PC-3 (cell line): ENCODE measurements at regions not wholly inside any gene's neighbourhood (a gene's known extent, or its start where the extent isn't known, plus 50 kb on each side); places are given as distances from the start of the nearest gene placed in this dataset.
A peak's percentile ranks its signal among the peaks of the same experiment; 100 is the strongest.

ENCODE experiments used
- ATAC-seq: fragments of 200-7000 bp; cut with Tn5 transposase; 2 replicates; pipeline ENCODE4 v1.9.1; 2020; ENCODE audit warnings: mild to moderate bottlenecking, moderate library complexity
- BruUV-seq: library from RNA; stranded (reverse); fragments of 400-500 nt; replicated peaks from 2 replicates; lab custom pipeline; 2021; lab: Mats Ljungman, UMichigan
- CTCF ChIA-PET: fragments of 300-600 bp; sonication (Branson Sonifier 250); formaldehyde crosslinking; loops from one replicate; lab custom pipeline; 2022; ENCODE audit warnings: antibody characterized with exemption; lab: Charles Lee
- POLR2A ChIA-PET: fragments of 300-600 bp; sonication (Branson Sonifier 250); formaldehyde crosslinking; loops from one replicate; lab custom pipeline; 2022; ENCODE audit warnings: antibody characterized with exemption; ENCODE audit not compliant: unreplicated experiment; lab: Charles Lee
- DNase-seq: peaks from one replicate; pipeline ENCODE4 v3.0.0-alpha.2; 2015
- H2AFZ ChIP-seq: fragments of 300-600 bp; sonication (generic); 2 replicates; pipeline ENCODE4 v1.6.0; 2016; ENCODE audit warnings: antibody characterized with exemption, low read length
- H3F3A ChIP-seq: fragments of 300-600 bp; sonication (generic); one replicate; pipeline ENCODE4 v1.6.0; 2017; ENCODE audit warnings: antibody characterized with exemption, low read length, control low read depth, mild to moderate bottlenecking; ENCODE audit not compliant: unreplicated experiment
- H3K27ac ChIP-seq: fragments of 300-600 bp; sonication (generic); 2 replicates; pipeline ENCODE4 v1.5.1; 2016; ENCODE audit warnings: mild to moderate bottlenecking, low read length
- H3K27me3 ChIP-seq: fragments of 300-600 bp; sonication (generic); 2 replicates; pipeline ENCODE4 v1.6.1; 2016; ENCODE audit warnings: low read length, mixed read lengths
- H3K36me3 ChIP-seq: fragments of 300-600 bp; sonication (generic); 2 replicates; pipeline ENCODE4 v1.6.1; 2016; ENCODE audit warnings: low read depth, mixed run types, low read length, mixed read lengths
- H3K4me1 ChIP-seq: fragments of 300-600 bp; sonication (generic); 2 replicates; pipeline ENCODE4 v1.5.1; 2016; ENCODE audit warnings: low read length; ENCODE audit not compliant: insufficient read depth
- H3K4me2 ChIP-seq: fragments of 300-600 bp; sonication (generic); 2 replicates; pipeline ENCODE4 v1.6.0; 2016; ENCODE audit warnings: low read length
- H3K4me3 ChIP-seq: fragments of 300-600 bp; sonication (generic); 2 replicates; pipeline ENCODE4 v1.5.1; 2016; ENCODE audit warnings: mild to moderate bottlenecking, low read length, mixed read lengths
- H3K79me2 ChIP-seq: fragments of 300-600 bp; sonication (generic); 2 replicates; pipeline ENCODE4 v1.6.1; 2017; ENCODE audit warnings: low read length, mixed read lengths
- H3K9ac ChIP-seq: fragments of 300-600 bp; sonication (generic); 2 replicates; pipeline ENCODE4 v1.6.0; 2016; ENCODE audit warnings: mild to moderate bottlenecking, low read length
- H3K9me2 ChIP-seq: fragments of 300-600 bp; sonication (generic); replicated peaks from 2 replicates; pipeline ENCODE4 v1.6.1; 2016; ENCODE audit warnings: mixed run types, low read length, mixed read lengths
- H3K9me3 ChIP-seq: fragments of 300-600 bp; sonication (generic); 2 replicates; pipeline ENCODE4 v1.6.1; 2016; ENCODE audit warnings: low read length, mixed read lengths
- H4K20me1 ChIP-seq: fragments of 300-600 bp; sonication (generic); 2 replicates; pipeline ENCODE4 v1.6.1; 2016; ENCODE audit warnings: low read length, mixed read lengths
- CTCF ChIP-seq: fragments of 300-600 bp; sonication (generic); conservative IDR thresholded peaks from 2 replicates; pipeline ENCODE4 v1.5.1; 2017; ENCODE audit warnings: antibody characterized with exemption, low read depth, mild to moderate bottlenecking, low read length
- EZH2 ChIP-seq: fragments of 300-600 bp; sonication (generic); IDR thresholded peaks from one replicate; pipeline ENCODE4 v1.6.1; 2017; ENCODE audit warnings: antibody characterized with exemption, mild to moderate bottlenecking, low read length; ENCODE audit not compliant: unreplicated experiment
- EZH2phosphoT487 ChIP-seq: fragments of 300-600 bp; sonication (generic); IDR thresholded peaks from 2 replicates; pipeline ENCODE4 v1.6.1; 2018; ENCODE audit warnings: mild to moderate bottlenecking, antibody characterized with exemption, low read length, borderline replicate concordance
- intact Hi-C: fragments of 100-400 bp; cut with micrococcal nuclease; formaldehyde crosslinking; loops from 2 replicates; pipeline ENCODE4 v1.9.0; 2023

- Histone ChIP-seq H2AFZ (peak overlapping the region; percentile 56; the same call in 1 of the 2 replicates), H3F3A (no peaks in the 10 kb centered on the region), H3K4me1 (peaks cover 6% of the 10 kb centered on the region), H3K27me3 (no peaks in the 10 kb centered on the region), H4K20me1 (no peaks in the 10 kb centered on the region), H3K27ac (peak overlapping the region; percentile 38), H3K9me3 (no peaks in the 10 kb centered on the region), H3K9ac (0 out of 2 replicates have a peak overlapping the region, but pooled peaks have one; percentile 5), H3K4me2 (peak overlapping the region; percentile 54), H3K79me2 (no peaks in the 10 kb centered on the region), H3K9me2 (no peaks in the 10 kb centered on the region), H3K4me3 (peak overlapping the region; percentile 45; the same call in 1 of the 2 replicates), H3K36me3 (no peaks in the 10 kb centered on the region)
- ATAC-seq (peak; percentile 91), DNase-seq (peak; percentile 96)
- CTCF ChIA-PET: no interaction called here
- no TSS peak for BruUV-seq
- intact Hi-C loops: loop anchor here (1.0 to 5.0 kb wide), 7 partner anchors 74 to 476 kb away; partner anchors contain the start of genes ANKRD13C and LRRC40
- TF ChIP-seq CTCF (peak; percentile 83), EZH2phosphoT487 (no peak), EZH2 (no peak)
- POLR2A ChIA-PET: no interaction called here
Observed at GRCh38 chr1:70509996-70510876, 99.2 kb downstream of the CTH start.

GRCh38 chr1:70517444-70517843, 106.4 kb downstream of the CTH start:
- H3K4me2 ChIP-seq: no peak overlapping the region
- no peak for DNase-seq
- H3K4me1 ChIP-seq: no peaks in the 10 kb centered on the region
- H3K9me2 ChIP-seq: no peaks in the 10 kb centered on the region
- BruUV-seq: no TSS peak
- H3K27ac ChIP-seq: no peak overlapping the region
- CTCF ChIA-PET: no interaction called here
- intact Hi-C loops: no loop called here
- no peaks in the 10 kb centered on the region for H3F3A ChIP-seq
- no peaks in the 10 kb centered on the region for H4K20me1 ChIP-seq
- no peaks in the 10 kb centered on the region for H3K79me2 ChIP-seq
- no peaks in the 10 kb centered on the region for H3K9me3 ChIP-seq
- TF ChIP-seq EZH2phosphoT487: no peak
- TF ChIP-seq CTCF: no peak
- TF ChIP-seq EZH2: no peak
- no peak for ATAC-seq
- no peak overlapping the region for H3K4me3 ChIP-seq
- POLR2A ChIA-PET: no interaction called here
- 0 out of 2 replicates have a peak, but pooled peaks cover 7% of the 10 kb centered on the region for H3K27me3 ChIP-seq
- no peak overlapping the region for H2AFZ ChIP-seq
- H3K36me3 ChIP-seq: no peaks in the 10 kb centered on the region
- no peak overlapping the region for H3K9ac ChIP-seq
